ENCODE measurements at regions not wholly inside any gene's neighbourhood (a gene's known extent, or its start where the extent isn't known, plus 50 kb on each side); places are given as distances from the start of the nearest gene placed in this dataset.

DNA sequence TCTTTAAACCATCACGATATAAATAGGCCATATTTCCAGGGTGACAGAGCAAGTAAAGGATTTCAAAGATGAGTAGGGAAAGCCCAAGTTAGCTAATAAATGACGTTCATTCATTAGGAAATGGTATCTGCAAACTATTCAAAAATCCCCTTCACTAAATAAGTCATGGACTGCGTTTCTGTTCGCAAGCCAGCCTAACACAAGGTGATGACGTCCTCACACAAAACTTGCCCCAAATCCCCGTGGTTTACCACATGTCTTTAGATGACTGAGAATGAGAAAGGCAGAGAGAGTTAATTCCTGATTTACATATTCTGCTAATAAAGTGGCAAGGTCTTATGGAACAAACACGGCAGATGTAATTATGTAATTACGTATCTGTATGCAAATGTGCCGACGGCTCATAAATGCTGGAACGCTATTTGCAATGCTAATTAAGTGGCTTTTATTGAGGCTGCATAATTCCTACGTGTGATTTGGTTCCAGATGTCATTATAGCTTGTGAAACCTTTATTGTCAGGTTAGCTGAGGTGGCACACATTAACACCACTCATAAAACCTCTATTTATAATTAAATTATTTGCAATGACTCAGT, 437.7 kb upstream of the FRG1 start:
- Histone ChIP-seq H3K36me3 (no peaks in the 10 kb centered on the region), H3K9me3 (no peaks in the 10 kb centered on the region), H3K4me3 (no peak overlapping the region), H3K4me1 (no peaks in the 10 kb centered on the region), H3K27me3 (no peaks in the 10 kb centered on the region), H3K27ac (no peak overlapping the region)
- no peak for TF ChIP-seq CTCF (IDR thresholded peaks at IDR 0.05)
- intact Hi-C loops (cut with DNase I; ENCODE audit: low total_unique reads): no loop called here
- DNase-seq: no peak

DNA sequence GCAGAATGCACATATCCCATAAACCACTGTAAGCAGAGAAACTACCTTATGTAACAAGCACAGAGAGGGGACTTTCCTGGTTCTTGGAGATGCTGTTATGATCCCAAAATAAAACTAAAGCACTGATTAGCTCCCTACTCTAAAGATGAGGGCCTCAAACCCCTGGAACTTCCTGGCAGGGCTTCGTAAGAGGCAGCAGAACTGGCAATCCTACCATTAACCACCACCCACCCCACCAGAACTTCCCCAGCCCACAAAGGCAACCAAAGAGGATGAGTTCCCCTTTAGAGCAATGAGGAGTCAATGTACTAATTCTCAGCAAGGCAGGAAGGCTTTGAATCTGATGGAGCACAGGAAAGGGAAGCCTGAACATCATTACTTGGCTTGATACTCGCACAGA, 436.5 kb upstream of the FRG1 start:
- TF ChIP-seq CTCF (IDR thresholded peaks at IDR 0.05): no peak
- DNase-seq: no peak
- no peak overlapping the region for H3K27ac ChIP-seq
- H3K4me1 ChIP-seq: no peaks in the 10 kb centered on the region
- no peaks in the 10 kb centered on the region for H3K9me3 ChIP-seq
- H3K36me3 ChIP-seq: no peaks in the 10 kb centered on the region
- H3K4me3 ChIP-seq: no peak overlapping the region
- no peaks in the 10 kb centered on the region for H3K27me3 ChIP-seq
- intact Hi-C loops (cut with DNase I; ENCODE audit: low total_unique reads): no loop called here

DNA sequence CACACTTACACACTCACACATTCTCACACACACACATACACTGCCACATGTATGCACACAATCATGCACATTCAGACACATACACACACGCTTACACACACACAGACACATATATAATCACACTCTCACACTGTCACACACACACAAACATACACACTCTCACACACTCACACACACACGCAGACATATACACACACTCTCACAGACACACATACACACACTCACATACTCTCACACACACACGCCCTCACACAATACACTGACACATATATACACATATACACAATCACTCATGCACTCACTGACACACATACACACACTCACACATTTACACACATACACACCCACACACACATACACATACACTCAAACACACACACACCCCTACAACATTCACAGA, 435.3 kb upstream of the FRG1 start:
- Histone ChIP-seq H3K27me3 (no peaks in the 10 kb centered on the region), H3K27ac (no peak overlapping the region), H3K4me1 (no peaks in the 10 kb centered on the region), H3K9me3 (no peaks in the 10 kb centered on the region), H3K36me3 (no peaks in the 10 kb centered on the region), H3K4me3 (no peak overlapping the region)
- intact Hi-C loops (cut with DNase I; ENCODE audit: low total_unique reads): no loop called here
- no peak for TF ChIP-seq CTCF (IDR thresholded peaks at IDR 0.05)
- DNase-seq: no peak

GRCh38 chr4:189506080-189506479, 434.6 kb upstream of the FRG1 start:
- TF ChIP-seq CTCF (IDR thresholded peaks at IDR 0.05): no peak

DNA sequence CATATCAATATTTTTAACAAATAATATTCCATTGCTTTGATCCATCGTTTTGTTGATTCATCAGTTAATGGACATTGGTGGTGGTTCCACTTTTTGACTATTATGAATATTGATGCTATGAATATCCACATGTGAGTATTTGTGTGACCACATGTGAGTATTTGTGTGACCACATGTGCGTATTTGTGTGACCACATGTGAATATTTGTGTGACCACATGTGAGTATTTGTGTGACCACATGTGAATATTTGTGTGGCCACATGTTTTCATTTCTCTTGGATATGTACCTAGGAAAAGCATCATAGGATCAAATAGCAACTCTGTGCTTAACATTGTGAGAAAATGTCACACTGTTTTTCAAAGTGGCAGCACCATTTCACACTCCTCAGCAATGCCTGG, 433.6 kb upstream of the FRG1 start:
- intact Hi-C loops (cut with DNase I; ENCODE audit: low total_unique reads): no loop called here
- Histone ChIP-seq H3K27me3 (no peaks in the 10 kb centered on the region), H3K36me3 (no peaks in the 10 kb centered on the region), H3K9me3 (no peaks in the 10 kb centered on the region), H3K4me3 (no peak overlapping the region), H3K27ac (no peak overlapping the region), H3K4me1 (no peaks in the 10 kb centered on the region)
- TF ChIP-seq CTCF (IDR thresholded peaks at IDR 0.05): no peak
- no peak for DNase-seq

More at GRCh38 chr4:189506080-189506479, 434.6 kb upstream of the FRG1 start:
- H3K36me3 ChIP-seq: no peaks in the 10 kb centered on the region
- no peaks in the 10 kb centered on the region for H3K4me1 ChIP-seq
- intact Hi-C loops (cut with DNase I; ENCODE audit: low total_unique reads): no loop called here
- DNase-seq: no peak
- H3K27me3 ChIP-seq: no peaks in the 10 kb centered on the region
- no peaks in the 10 kb centered on the region for H3K9me3 ChIP-seq
- no peak overlapping the region for H3K27ac ChIP-seq
- H3K4me3 ChIP-seq: no peak overlapping the region

DNA sequence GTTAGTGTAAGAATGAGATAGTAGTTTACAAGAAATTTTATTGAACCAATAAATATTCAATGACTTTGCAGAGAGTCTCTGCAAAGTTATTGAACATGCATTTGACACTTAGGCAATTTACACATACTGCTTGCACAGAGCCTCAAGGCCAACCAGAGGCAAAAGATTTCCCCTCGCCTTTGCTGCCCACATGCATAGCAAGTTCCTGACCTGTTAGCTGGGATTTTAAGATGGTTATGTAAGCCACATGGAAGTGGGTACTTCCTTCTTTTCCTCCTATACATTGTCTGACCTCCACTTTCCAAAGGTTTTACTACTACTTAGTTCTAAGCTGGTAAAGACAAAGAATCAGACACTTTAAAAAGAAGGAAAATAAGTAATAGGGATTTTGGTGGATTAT, 430.1 kb upstream of the FRG1 start:
- no peaks in the 10 kb centered on the region for H3K4me1 ChIP-seq
- H3K36me3 ChIP-seq: no peaks in the 10 kb centered on the region
- H3K27ac ChIP-seq: no peak overlapping the region
- H3K27me3 ChIP-seq: no peaks in the 10 kb centered on the region
- intact Hi-C loops (cut with DNase I; ENCODE audit: low total_unique reads): no loop called here
- H3K4me3 ChIP-seq: no peak overlapping the region
- no peak for DNase-seq
- no peaks in the 10 kb centered on the region for H3K9me3 ChIP-seq
- no peak for TF ChIP-seq CTCF (IDR thresholded peaks at IDR 0.05)
